IMR-90 (cell line): ENCODE measurements at regions not wholly inside any gene's neighbourhood (a gene's known extent, or its start where the extent isn't known, plus 50 kb on each side); places are given as distances from the start of the nearest gene placed in this dataset.

Experiments
- ATAC-seq: fragments of 200-7000 bp; cut with Tn5 transposase; 2 replicates; pipeline ENCODE4 v1.9.1; 2020; ENCODE audit warnings: low read depth, mild to moderate bottlenecking, moderate library complexity
- BruUV-seq: library from RNA; stranded (reverse); fragments of 400-500 nt; replicated peaks from 2 replicates; lab custom pipeline; 2021; lab: Mats Ljungman, UMichigan
- CTCF ChIA-PET: fragments of 300-600 bp; formaldehyde crosslinking; extraction: SDS; loops from one replicate; lab custom pipeline; 2021; ENCODE audit warnings: antibody characterized with exemption; lab: Yijun Ruan, JAX
- POLR2A ChIA-PET: fragments of 300-600 bp; sonication (Branson Sonifier 250); formaldehyde crosslinking; loops from one replicate; lab custom pipeline; 2022; ENCODE audit warnings: antibody characterized with exemption; ENCODE audit not compliant: unreplicated experiment; lab: Charles Lee
- DNase-seq: peaks from one replicate; pipeline ENCODE4 v3.0.0; 2013
- H2AFZ ChIP-seq: replicated peaks from 2 replicates; pipeline ENCODE3; 2013; ENCODE audit warnings: low read length, mild to moderate bottlenecking; ENCODE audit not compliant: poor library complexity
- H2AK5ac ChIP-seq: 2 replicates; pipeline ENCODE4 v1.6.1; 2013; ENCODE audit warnings: low read depth, low read length, inconsistent platforms
- H2AK9ac ChIP-seq: replicated peaks from 2 replicates; pipeline ENCODE3; 2013; ENCODE audit warnings: mild to moderate bottlenecking, low read depth, low read length, moderate library complexity; ENCODE audit not compliant: poor library complexity
- H2BK120ac ChIP-seq: 2 replicates; pipeline ENCODE4 v1.6.1; 2013; ENCODE audit warnings: low read depth, low read length, inconsistent platforms
- H2BK15ac ChIP-seq: 3 replicates; pipeline ENCODE4 v1.6.1; 2013; ENCODE audit warnings: low read depth, low read length, inconsistent platforms
- H2BK20ac ChIP-seq: 2 replicates; pipeline ENCODE4 v1.6.1; 2013; ENCODE audit warnings: low read depth, mild to moderate bottlenecking, inconsistent platforms, low read length, moderate library complexity
- H2BK5ac ChIP-seq: 2 replicates; pipeline ENCODE4 v1.6.1; 2013; ENCODE audit warnings: mild to moderate bottlenecking, low read depth, low read length, inconsistent platforms; ENCODE audit not compliant: poor library complexity, severe bottlenecking
- H3K14ac ChIP-seq: replicated peaks from 2 replicates; pipeline ENCODE4 v1.6.1; 2013; ENCODE audit warnings: low read depth, low read length, inconsistent platforms
- H3K18ac ChIP-seq: 2 replicates; pipeline ENCODE4 v1.6.1; 2013; ENCODE audit warnings: low read depth, low read length, control low read depth
- H3K23ac ChIP-seq: 2 replicates; pipeline ENCODE4 v1.6.1; 2013; ENCODE audit warnings: low read depth, low read length, inconsistent platforms
- H3K27ac ChIP-seq: 2 replicates; pipeline ENCODE4 v1.5.1; 2013; ENCODE audit warnings: mild to moderate bottlenecking, control low read depth, low read length; ENCODE audit not compliant: insufficient read depth
- H3K27me3 ChIP-seq: 2 replicates; pipeline ENCODE4 v1.6.1; 2013; ENCODE audit warnings: low read length; ENCODE audit not compliant: control insufficient read depth, insufficient read depth
- H3K36me3 ChIP-seq: 2 replicates; pipeline ENCODE4 v1.6.1; 2013; ENCODE audit warnings: low read length, mixed read lengths; ENCODE audit not compliant: control insufficient read depth, insufficient read depth
- H3K4ac ChIP-seq: 2 replicates; pipeline ENCODE4 v1.6.1; 2013; ENCODE audit warnings: low read depth, low read length, inconsistent platforms
- H3K4me1 ChIP-seq: 2 replicates; pipeline ENCODE4 v1.6.1; 2013; ENCODE audit warnings: low read length, mixed read lengths; ENCODE audit not compliant: control insufficient read depth, insufficient read depth
- H3K4me2 ChIP-seq: 2 replicates; pipeline ENCODE4 v1.6.1; 2013; ENCODE audit warnings: low read depth, mild to moderate bottlenecking, control low read depth, low read length, moderate library complexity
- H3K4me3 ChIP-seq: 2 replicates; pipeline ENCODE4 v1.5.1; 2013; ENCODE audit warnings: low read depth, mild to moderate bottlenecking, control low read depth, low read length, moderate library complexity; ENCODE audit not compliant: insufficient read depth
- H3K56ac ChIP-seq: 2 replicates; pipeline ENCODE4 v1.6.1; 2013; ENCODE audit warnings: low read length, inconsistent platforms; ENCODE audit not compliant: insufficient read depth; ENCODE audit errors: extremely low read depth
- H3K79me1 ChIP-seq, 2 experiments: 2 replicates each; pipeline ENCODE4 v1.6.1; 2013; ENCODE audit warnings: low read length in 2 of 2, inconsistent platforms in 1 of 2, low read depth in 1 of 2
- H3K9ac ChIP-seq: 2 replicates; pipeline ENCODE4 v1.6.1; 2013; ENCODE audit warnings: low read depth, low read length, control low read depth
- H3K9me1 ChIP-seq: 2 replicates; pipeline ENCODE4 v1.6.1; 2013; ENCODE audit warnings: low read length, inconsistent platforms; ENCODE audit not compliant: insufficient read depth
- H3K9me3 ChIP-seq: 2 replicates; pipeline ENCODE4 v1.6.1; 2013; ENCODE audit warnings: low read length; ENCODE audit not compliant: control insufficient read depth, insufficient read depth
- H4K20me1 ChIP-seq: 2 replicates; pipeline ENCODE4 v1.6.1; 2013; ENCODE audit warnings: low read length, inconsistent platforms; ENCODE audit not compliant: insufficient read depth
- H4K5ac ChIP-seq: 2 replicates; pipeline ENCODE4 v1.6.1; 2013; ENCODE audit warnings: mild to moderate bottlenecking, low read depth, low read length, control low read depth
- H4K8ac ChIP-seq, 2 experiments: 2 replicates each; pipeline ENCODE4 v1.6.1; 2013; ENCODE audit warnings: low read depth in 2 of 2, low read length in 2 of 2, control low read depth in 1 of 2, inconsistent platforms in 1 of 2
- H4K91ac ChIP-seq: 2 replicates; pipeline ENCODE4 v1.6.1; 2013; ENCODE audit warnings: low read depth, low read length, inconsistent platforms; ENCODE audit not compliant: insufficient read depth
- BHLHE40 ChIP-seq: fragments of 150-350 bp; IDR thresholded peaks from 2 replicates; pipeline ENCODE4 v1.6.1; 2016; ENCODE audit warnings: mild to moderate bottlenecking, low read depth, low read length
- CEBPB ChIP-seq: IDR thresholded peaks from 2 replicates; pipeline ENCODE4 v1.6.1; 2012; ENCODE audit warnings: low read depth, low read length, improper control_type of control experiment
- CTCF ChIP-seq: conservative IDR thresholded peaks from 2 replicates; pipeline ENCODE4 v1.5.1; 2012; ENCODE audit warnings: mild to moderate bottlenecking, low read depth, low read length, improper control_type of control experiment
- MAZ ChIP-seq: IDR thresholded peaks from 2 replicates; pipeline ENCODE4 v1.6.1; 2012; ENCODE audit warnings: low read depth, mild to moderate bottlenecking, low read length, improper control_type of control experiment, moderate library complexity, borderline replicate concordance
- MXI1 ChIP-seq: IDR thresholded peaks from 2 replicates; pipeline ENCODE4 v1.6.1; 2012; ENCODE audit warnings: low read depth, mild to moderate bottlenecking, low read length, moderate library complexity, borderline replicate concordance
- NFE2L2 ChIP-seq: fragments of 150-350 bp; IDR thresholded peaks from 2 replicates; pipeline ENCODE4 v1.6.1; 2016; ENCODE audit warnings: low read depth, mild to moderate bottlenecking, low read length
- POLR2A ChIP-seq: IDR thresholded peaks from 2 replicates; pipeline ENCODE4 v1.6.1; 2012; ENCODE audit warnings: mild to moderate bottlenecking, low read depth, low read length
- RAD21 ChIP-seq: IDR thresholded peaks from 2 replicates; pipeline ENCODE4 v1.6.1; 2012; ENCODE audit warnings: low read length, improper control_type of control experiment
- RCOR1 ChIP-seq: IDR thresholded peaks from 2 replicates; pipeline ENCODE4 v1.6.1; 2012; ENCODE audit warnings: mild to moderate bottlenecking, low read length, improper control_type of control experiment; ENCODE audit not compliant: insufficient replicate concordance
- RFX5 ChIP-seq: IDR thresholded peaks from 2 replicates; pipeline ENCODE4 v1.8.0; 2012; ENCODE audit warnings: low read depth, mild to moderate bottlenecking, low read length, moderate library complexity
- SMC3 ChIP-seq: fragments of 150-350 bp; IDR thresholded peaks from 2 replicates; pipeline ENCODE4 v1.6.1; 2016; ENCODE audit warnings: low read depth, mild to moderate bottlenecking, antibody characterized with exemption, low read length, moderate library complexity
- USF2 ChIP-seq: fragments of 150-350 bp; IDR thresholded peaks from 2 replicates; pipeline ENCODE4 v1.6.1; 2017; ENCODE audit warnings: mild to moderate bottlenecking, antibody characterized with exemption, low read length, low read depth
- WGBS, 2 experiments: methylation state at CpG; one replicate each; pipeline versions ENCODE4 v1.1.5 to v1.1.7; 2013; ENCODE audit warnings: missing lambda C conversion rate in 2 of 2; ENCODE audit not compliant: insufficient read length in 1 of 2; ENCODE audit errors: extremely low coverage in 2 of 2; 5-methylcytosine and 5-hydroxymethylcytosine counted together
- dilution Hi-C: fragments of 300-500 bp; cut with HindIII; formaldehyde crosslinking; loops from one replicate; pipeline ENCODE4 v1.14.3; 2018; ENCODE audit warnings: low sequenced_read_pairs; ENCODE audit not compliant: unreplicated experiment
- in situ Hi-C: fragments of 300-500 bp; cut with MboI; formaldehyde crosslinking; loops from 3 replicates; pipeline ENCODE4 v1.14.3; 2019; ENCODE audit warnings: low sequenced_read_pairs, inconsistent platforms, mixed read lengths
- intact Hi-C: fragments of 100-400 bp; cut with micrococcal nuclease; formaldehyde crosslinking; loops from 2 replicates; pipeline ENCODE4 v1.10.0; 2022

- in situ Hi-C loops (no loop called here), dilution Hi-C loops (no loop called here), intact Hi-C loops (loop anchor here (10.0 kb wide), 1 partner anchor 863 kb away; the partner anchor contains the start of gene B3GALT2)
- no peak overlapping the region for H4K5ac ChIP-seq
- no peak overlapping the region for H3K4me3 ChIP-seq
- no peaks in the 10 kb centered on the region for H3K36me3 ChIP-seq
- no peak overlapping the region for H3K18ac ChIP-seq
- ATAC-seq: no peak
- 100% methylated on average over 1 to 2 of the region's 3 CpGs for WGBS, 2 experiments
- H3K14ac ChIP-seq: no peak overlapping the region
- H3K27ac ChIP-seq: no peak overlapping the region
- H2BK5ac ChIP-seq: no peak overlapping the region
- H2BK120ac ChIP-seq: no peak overlapping the region
- peaks cover 8% of the 10 kb centered on the region for H3K4me1 ChIP-seq
- H3K79me1 ChIP-seq: no peaks in the 10 kb centered on the region
- CTCF ChIA-PET: no interaction called here
- no peak overlapping the region for H2BK15ac ChIP-seq
- H3K4me2 ChIP-seq: no peak overlapping the region
- H3K4ac ChIP-seq: no peak overlapping the region
- H4K20me1 ChIP-seq: no peaks in the 10 kb centered on the region
- no peaks in the 10 kb centered on the region for H3K9me3 ChIP-seq
- no peak overlapping the region for H3K56ac ChIP-seq
- no TSS peak for BruUV-seq
- no peaks in the 10 kb centered on the region for H3K27me3 ChIP-seq
- no peak overlapping the region for H2AK5ac ChIP-seq
- no peak overlapping the region for H3K23ac ChIP-seq
- POLR2A ChIA-PET: no interaction called here
- H3K9me1 ChIP-seq: peaks cover 3% of the 10 kb centered on the region
- no peak overlapping the region for H3K9ac ChIP-seq
- no peak overlapping the region for H4K91ac ChIP-seq
- no peak overlapping the region for H2AFZ ChIP-seq
- no peak overlapping the region for H2BK20ac ChIP-seq
- no peak overlapping the region for H4K8ac ChIP-seq
- TF ChIP-seq POLR2A (no peak), RFX5 (no peak), CEBPB (no peak), SMC3 (no peak), MAZ (no peak), MXI1 (no peak), NFE2L2 (no peak), RAD21 (no peak), RCOR1 (no peak), USF2 (no peak), CTCF (no peak), BHLHE40 (no peak)
- no peak for DNase-seq
- no peak overlapping the region for H2AK9ac ChIP-seq
These were observed 861.5 kb upstream of the B3GALT2 start for GRCh38 chr1:194047921-194048320.
